MCF 10A (cell line): ENCODE measurements at regions not wholly inside any gene's neighbourhood (a gene's known extent, or its start where the extent isn't known, plus 50 kb on each side); places are given as distances from the start of the nearest gene placed in this dataset.

Experiments
- BruUV-seq: library from RNA; stranded (reverse); fragments of 400-500 nt; replicated peaks from 2 replicates; lab custom pipeline; 2021; lab: Mats Ljungman, UMichigan
- CTCF ChIA-PET: fragments of 300-600 bp; sonication (Branson Sonifier 250); formaldehyde crosslinking; extraction: SDS; loops from one replicate; lab custom pipeline; 2021; ENCODE audit warnings: antibody characterized with exemption, inconsistent platforms; lab: Yijun Ruan, JAX
- POLR2A ChIA-PET: fragments of 300-600, 350-650 bp; sonication (Branson Sonifier 250); formaldehyde crosslinking; extraction: SDS; loops from one replicate; lab custom pipeline; 2020; ENCODE audit warnings: antibody characterized with exemption, inconsistent platforms; lab: Yijun Ruan, JAX
- DNase-seq: peaks from one replicate; pipeline ENCODE4 v3.0.0-alpha.2; 2018; ENCODE audit not compliant: unreplicated experiment
- H3K27ac Mint-ChIP-seq: one replicate; pipeline ENCODE4 v1.8.0; 2022; ENCODE audit warnings: mild to moderate bottlenecking, low read depth, mixed read lengths; ENCODE audit not compliant: unreplicated experiment
- H3K27me3 Mint-ChIP-seq: one replicate; pipeline ENCODE4 v1.8.0; 2022; ENCODE audit warnings: mixed read lengths; ENCODE audit not compliant: insufficient read depth, unreplicated experiment
- H3K36me3 Mint-ChIP-seq: one replicate; pipeline ENCODE4 v1.8.0; 2022; ENCODE audit warnings: mild to moderate bottlenecking, moderate library complexity, mixed read lengths; ENCODE audit not compliant: insufficient read depth, unreplicated experiment
- H3K4me1 Mint-ChIP-seq: one replicate; pipeline ENCODE4 v1.8.0; 2022; ENCODE audit warnings: mixed read lengths; ENCODE audit not compliant: insufficient read depth, unreplicated experiment
- H3K4me3 Mint-ChIP-seq: one replicate; pipeline ENCODE4 v1.8.0; 2022; ENCODE audit warnings: mild to moderate bottlenecking, moderate library complexity, mixed read lengths; ENCODE audit not compliant: unreplicated experiment
- H3K9me3 Mint-ChIP-seq: one replicate; pipeline ENCODE4 v1.8.0; 2022; ENCODE audit warnings: mixed read lengths; ENCODE audit not compliant: unreplicated experiment
- intact Hi-C: fragments of 100-400 bp; cut with micrococcal nuclease; formaldehyde crosslinking; loops from 2 replicates; pipeline ENCODE4 v1.14.1; 2022
- TF ChIP-seq, protein P1 (sequence below): fragments of 200-600 bp; IDR thresholded peaks from one replicate; pipeline ENCODE4 v1.8.0; 2022; ENCODE audit warnings: antibody characterized with exemption, mild to moderate bottlenecking; ENCODE audit not compliant: unreplicated experiment

DNA sequence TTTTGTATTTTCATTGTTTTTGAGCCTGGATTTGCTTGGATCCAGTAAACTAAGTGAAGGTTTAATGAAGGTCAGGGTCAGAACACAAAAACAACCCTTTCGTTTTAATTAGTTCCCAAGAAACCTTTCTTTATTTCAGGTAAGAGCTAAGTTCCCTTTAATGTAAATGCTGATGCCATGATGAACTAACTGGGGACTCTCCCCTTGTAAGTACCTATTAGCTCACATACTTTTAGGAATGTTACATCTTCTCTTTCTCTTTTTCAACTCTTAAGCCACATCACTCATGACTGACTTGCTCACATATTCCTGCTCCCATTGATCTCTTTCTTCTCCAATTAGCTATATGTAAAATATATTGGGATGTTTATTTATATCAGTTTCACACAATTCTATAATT, 673.1 kb upstream of the CPEB2 start:
- DNase-seq = no peak
- Mint-ChIP-seq H3K9me3 (no peaks in the 10 kb centered on the region), H3K4me1 (no peaks in the 10 kb centered on the region), H3K27ac (no peak overlapping the region), H3K4me3 (no peak overlapping the region), H3K27me3 (no peaks in the 10 kb centered on the region), H3K36me3 (no peaks in the 10 kb centered on the region)
- intact Hi-C loops = no loop called here
- TF ChIP-seq, protein P1, sequence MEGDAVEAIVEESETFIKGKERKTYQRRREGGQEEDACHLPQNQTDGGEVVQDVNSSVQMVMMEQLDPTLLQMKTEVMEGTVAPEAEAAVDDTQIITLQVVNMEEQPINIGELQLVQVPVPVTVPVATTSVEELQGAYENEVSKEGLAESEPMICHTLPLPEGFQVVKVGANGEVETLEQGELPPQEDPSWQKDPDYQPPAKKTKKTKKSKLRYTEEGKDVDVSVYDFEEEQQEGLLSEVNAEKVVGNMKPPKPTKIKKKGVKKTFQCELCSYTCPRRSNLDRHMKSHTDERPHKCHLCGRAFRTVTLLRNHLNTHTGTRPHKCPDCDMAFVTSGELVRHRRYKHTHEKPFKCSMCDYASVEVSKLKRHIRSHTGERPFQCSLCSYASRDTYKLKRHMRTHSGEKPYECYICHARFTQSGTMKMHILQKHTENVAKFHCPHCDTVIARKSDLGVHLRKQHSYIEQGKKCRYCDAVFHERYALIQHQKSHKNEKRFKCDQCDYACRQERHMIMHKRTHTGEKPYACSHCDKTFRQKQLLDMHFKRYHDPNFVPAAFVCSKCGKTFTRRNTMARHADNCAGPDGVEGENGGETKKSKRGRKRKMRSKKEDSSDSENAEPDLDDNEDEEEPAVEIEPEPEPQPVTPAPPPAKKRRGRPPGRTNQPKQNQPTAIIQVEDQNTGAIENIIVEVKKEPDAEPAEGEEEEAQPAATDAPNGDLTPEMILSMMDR = no peak
- BruUV-seq = no TSS peak
- CTCF ChIA-PET = no interaction called here
- POLR2A ChIA-PET = no interaction called here

DNA sequence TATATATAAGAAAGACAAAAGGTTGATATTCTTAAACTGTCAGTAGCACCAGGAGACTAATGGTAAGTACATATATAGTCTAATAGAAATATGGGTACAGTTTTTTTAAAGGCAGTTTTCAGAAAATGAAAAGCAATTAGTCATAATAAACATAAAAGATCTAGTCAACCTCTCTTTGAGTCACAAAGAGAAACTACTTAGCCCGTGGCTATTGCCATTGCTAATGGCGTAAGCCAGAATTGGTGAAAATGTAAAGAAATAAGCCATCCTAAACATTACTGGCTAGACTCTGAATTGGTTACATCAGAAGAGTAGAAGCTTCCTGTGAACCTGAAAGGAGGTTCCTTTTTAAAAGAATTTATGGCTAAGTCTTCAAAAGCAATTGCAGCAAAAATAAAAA, 668.7 kb upstream of the CPEB2 start:
- BruUV-seq = no TSS peak
- intact Hi-C loops = no loop called here
- H3K36me3 Mint-ChIP-seq = no peaks in the 10 kb centered on the region
- CTCF ChIA-PET = interaction anchor here (0.6 kb wide), 1 partner anchor 425 kb away, joined by 3 read pairs; no protein-coding TSS in a partner anchor
- TF ChIP-seq, protein P1 = no peak
- H3K4me1 Mint-ChIP-seq = peaks cover 17% of the 10 kb centered on the region
- DNase-seq = peak; percentile 39
- no peak overlapping the region for H3K4me3 Mint-ChIP-seq
- H3K27me3 Mint-ChIP-seq = no peaks in the 10 kb centered on the region
- no peaks in the 10 kb centered on the region for H3K9me3 Mint-ChIP-seq
- H3K27ac Mint-ChIP-seq = no peak overlapping the region
- POLR2A ChIA-PET = no interaction called here

DNA sequence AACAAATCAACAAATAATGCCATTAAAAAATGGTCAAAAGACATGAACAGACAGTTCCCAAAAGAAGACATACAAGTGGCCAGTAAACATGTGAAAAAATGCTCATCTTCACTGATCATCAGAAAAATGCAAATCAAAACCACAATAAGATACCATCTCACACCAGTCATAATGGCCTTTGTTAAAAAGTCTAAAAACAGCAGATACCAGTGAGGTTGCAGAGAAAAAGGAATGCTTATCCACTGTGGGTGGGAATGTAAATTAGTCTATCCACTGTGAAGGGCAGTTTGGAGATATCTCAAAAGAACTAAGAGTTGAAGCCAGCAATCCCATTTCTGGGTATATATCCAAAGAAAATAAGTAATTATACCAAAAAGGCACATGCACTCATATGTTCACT, 668.1 kb upstream of the CPEB2 start:
- ChIA-PET CTCF (no interaction called here), POLR2A (no interaction called here)
- no peak overlapping the region for H3K4me3 Mint-ChIP-seq
- H3K27me3 Mint-ChIP-seq = no peaks in the 10 kb centered on the region
- no peaks in the 10 kb centered on the region for H3K9me3 Mint-ChIP-seq
- TF ChIP-seq, protein P1 = no peak
- intact Hi-C loops = no loop called here
- H3K27ac Mint-ChIP-seq = no peak overlapping the region
- H3K4me1 Mint-ChIP-seq = peaks cover 17% of the 10 kb centered on the region
- no peaks in the 10 kb centered on the region for H3K36me3 Mint-ChIP-seq
- DNase-seq = no peak
- BruUV-seq = no TSS peak

DNA sequence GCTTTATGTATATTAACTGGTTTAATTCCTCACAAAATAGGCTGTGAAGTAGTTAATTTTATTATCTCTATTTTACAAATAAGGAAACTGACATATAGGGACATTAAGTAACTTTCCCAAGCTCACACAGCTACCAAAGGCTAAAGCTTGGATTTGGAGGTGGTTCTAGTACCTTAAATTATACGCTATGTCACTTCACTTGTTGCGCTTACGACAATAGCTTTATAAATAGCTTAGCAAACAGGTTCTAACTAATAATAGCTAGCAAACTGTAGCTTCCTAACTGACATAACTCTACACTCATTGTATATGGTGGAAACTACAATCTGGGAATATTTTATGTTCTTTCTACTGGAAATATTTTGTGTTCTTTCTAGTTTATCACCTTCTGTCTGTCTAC, 666.4 kb upstream of the CPEB2 start:
- POLR2A ChIA-PET = no interaction called here
- no peak for DNase-seq
- Mint-ChIP-seq H3K4me3 (no peak overlapping the region), H3K9me3 (no peaks in the 10 kb centered on the region), H3K36me3 (no peaks in the 10 kb centered on the region), H3K27me3 (no peaks in the 10 kb centered on the region), H3K4me1 (peaks cover 17% of the 10 kb centered on the region), H3K27ac (no peak overlapping the region)
- CTCF ChIA-PET = no interaction called here
- intact Hi-C loops = no loop called here
- BruUV-seq = no TSS peak
- TF ChIP-seq, protein P1 = no peak
